Glutamatergic neuron (in vitro differentiated cells): ENCODE measurements at regions not wholly inside any gene's neighbourhood (a gene's known extent, or its start where the extent isn't known, plus 50 kb on each side); places are given as distances from the start of the nearest gene placed in this dataset. TPM values are rescaled to one million over a fixed set of nuclear protein-coding genes. Genes with fewer than 3 reads are reported as not detected.

Experiments used
- DNase-seq: peaks from one replicate; pipeline ENCODE4 v3.0.0; 2022
- H3K27ac Mint-ChIP-seq: one replicate; pipeline ENCODE4 v1.8.0; 2020; ENCODE audit warnings: mild to moderate bottlenecking, mixed read lengths, inconsistent platforms; ENCODE audit not compliant: unreplicated experiment
- H3K27me3 Mint-ChIP-seq: one replicate; pipeline ENCODE4 v1.8.0; 2020; ENCODE audit warnings: mild to moderate bottlenecking, moderate library complexity, mixed read lengths, inconsistent platforms; ENCODE audit not compliant: unreplicated experiment
- H3K36me3 Mint-ChIP-seq: one replicate; pipeline ENCODE4 v1.8.0; 2020; ENCODE audit warnings: mild to moderate bottlenecking, mixed read lengths, inconsistent platforms; ENCODE audit not compliant: unreplicated experiment
- H3K4me1 Mint-ChIP-seq: one replicate; pipeline ENCODE4 v1.8.0; 2020; ENCODE audit warnings: mild to moderate bottlenecking, low read depth, mixed read lengths, inconsistent platforms; ENCODE audit not compliant: unreplicated experiment
- H3K4me3 Mint-ChIP-seq: one replicate; pipeline ENCODE4 v1.8.0; 2020; ENCODE audit warnings: mild to moderate bottlenecking, mixed read lengths, inconsistent platforms; ENCODE audit not compliant: unreplicated experiment
- H3K9me3 Mint-ChIP-seq: one replicate; pipeline ENCODE4 v1.8.0; 2020; ENCODE audit warnings: mild to moderate bottlenecking, moderate library complexity, mixed read lengths, inconsistent platforms; ENCODE audit not compliant: unreplicated experiment
- microRNA-seq: library from miRNA; unstranded; fragments of <30 nt; microRNA quantifications from one replicate; pipeline ENCODE4, GENCODE V29; 2020; ENCODE audit not compliant: unreplicated experiment
- TF ChIP-seq, protein P1 (sequence below): fragments of 200-600 bp; sonication (generic); IDR thresholded peaks from one replicate; pipeline ENCODE4 v1.5.0; 2021; ENCODE audit not compliant: partially characterized antibody, unreplicated experiment

DNA sequence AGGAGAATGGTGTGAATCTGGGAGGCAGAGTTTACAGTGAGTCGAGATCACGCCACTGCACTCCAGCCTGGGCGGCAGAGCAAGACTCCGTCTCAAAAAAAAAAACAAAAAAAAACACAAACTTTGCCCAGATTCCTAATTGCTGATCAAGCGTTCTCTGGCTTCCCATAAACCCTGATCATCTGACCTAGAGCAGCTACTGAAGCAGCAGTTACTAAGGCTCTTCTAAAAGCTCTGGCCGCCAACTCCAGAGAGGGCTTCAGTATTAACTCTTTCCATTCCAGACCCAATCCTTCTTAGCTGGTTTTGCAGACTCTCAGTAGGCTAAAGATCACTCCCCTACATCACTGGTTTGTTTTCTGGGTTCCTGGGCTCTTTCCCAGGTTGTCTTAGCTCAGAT is 201.6 kb downstream of the IGSF11 start:
- Mint-ChIP-seq H3K27ac (no peak overlapping the region), H3K9me3 (no peaks in the 10 kb centered on the region)
- TF ChIP-seq, protein P1, sequence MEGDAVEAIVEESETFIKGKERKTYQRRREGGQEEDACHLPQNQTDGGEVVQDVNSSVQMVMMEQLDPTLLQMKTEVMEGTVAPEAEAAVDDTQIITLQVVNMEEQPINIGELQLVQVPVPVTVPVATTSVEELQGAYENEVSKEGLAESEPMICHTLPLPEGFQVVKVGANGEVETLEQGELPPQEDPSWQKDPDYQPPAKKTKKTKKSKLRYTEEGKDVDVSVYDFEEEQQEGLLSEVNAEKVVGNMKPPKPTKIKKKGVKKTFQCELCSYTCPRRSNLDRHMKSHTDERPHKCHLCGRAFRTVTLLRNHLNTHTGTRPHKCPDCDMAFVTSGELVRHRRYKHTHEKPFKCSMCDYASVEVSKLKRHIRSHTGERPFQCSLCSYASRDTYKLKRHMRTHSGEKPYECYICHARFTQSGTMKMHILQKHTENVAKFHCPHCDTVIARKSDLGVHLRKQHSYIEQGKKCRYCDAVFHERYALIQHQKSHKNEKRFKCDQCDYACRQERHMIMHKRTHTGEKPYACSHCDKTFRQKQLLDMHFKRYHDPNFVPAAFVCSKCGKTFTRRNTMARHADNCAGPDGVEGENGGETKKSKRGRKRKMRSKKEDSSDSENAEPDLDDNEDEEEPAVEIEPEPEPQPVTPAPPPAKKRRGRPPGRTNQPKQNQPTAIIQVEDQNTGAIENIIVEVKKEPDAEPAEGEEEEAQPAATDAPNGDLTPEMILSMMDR, result no peak

DNA sequence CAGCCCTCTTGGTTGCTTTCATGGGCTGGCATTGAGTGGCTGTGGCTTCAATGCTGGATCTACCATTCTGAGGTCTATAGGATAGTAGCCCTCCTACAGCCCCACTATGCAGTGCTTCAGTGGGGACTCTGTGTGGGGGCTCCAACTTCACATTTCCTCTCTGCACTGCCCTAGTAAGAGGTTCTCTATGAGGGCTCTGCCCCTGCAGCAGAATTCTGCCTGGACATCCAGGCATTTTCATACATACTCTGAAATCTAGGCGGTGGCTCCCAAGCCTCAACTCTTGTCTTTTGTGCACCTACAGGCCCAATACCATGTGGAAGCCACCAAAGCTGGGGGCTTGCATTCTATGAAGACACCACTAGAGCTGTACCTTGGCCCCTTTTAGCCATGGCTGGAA is 195.8 kb downstream of the IGSF11 start:
- no peak overlapping the region for H3K4me3 Mint-ChIP-seq
- no peak for DNase-seq
- TF ChIP-seq, protein P1, result no peak
- H3K9me3 Mint-ChIP-seq, result peaks cover 6% of the 10 kb centered on the region
- H3K27me3 Mint-ChIP-seq, result no peaks in the 10 kb centered on the region
- H3K27ac Mint-ChIP-seq, result no peak overlapping the region
- no peaks in the 10 kb centered on the region for H3K4me1 Mint-ChIP-seq
- H3K36me3 Mint-ChIP-seq, result peaks cover 20% of the 10 kb centered on the region

More for the DNA sequence above, 201.6 kb downstream of the IGSF11 start:
- DNase-seq, result no peak
- Mint-ChIP-seq H3K4me1 (no peaks in the 10 kb centered on the region), H3K36me3 (no peaks in the 10 kb centered on the region), H3K4me3 (no peak overlapping the region), H3K27me3 (no peaks in the 10 kb centered on the region)

DNA sequence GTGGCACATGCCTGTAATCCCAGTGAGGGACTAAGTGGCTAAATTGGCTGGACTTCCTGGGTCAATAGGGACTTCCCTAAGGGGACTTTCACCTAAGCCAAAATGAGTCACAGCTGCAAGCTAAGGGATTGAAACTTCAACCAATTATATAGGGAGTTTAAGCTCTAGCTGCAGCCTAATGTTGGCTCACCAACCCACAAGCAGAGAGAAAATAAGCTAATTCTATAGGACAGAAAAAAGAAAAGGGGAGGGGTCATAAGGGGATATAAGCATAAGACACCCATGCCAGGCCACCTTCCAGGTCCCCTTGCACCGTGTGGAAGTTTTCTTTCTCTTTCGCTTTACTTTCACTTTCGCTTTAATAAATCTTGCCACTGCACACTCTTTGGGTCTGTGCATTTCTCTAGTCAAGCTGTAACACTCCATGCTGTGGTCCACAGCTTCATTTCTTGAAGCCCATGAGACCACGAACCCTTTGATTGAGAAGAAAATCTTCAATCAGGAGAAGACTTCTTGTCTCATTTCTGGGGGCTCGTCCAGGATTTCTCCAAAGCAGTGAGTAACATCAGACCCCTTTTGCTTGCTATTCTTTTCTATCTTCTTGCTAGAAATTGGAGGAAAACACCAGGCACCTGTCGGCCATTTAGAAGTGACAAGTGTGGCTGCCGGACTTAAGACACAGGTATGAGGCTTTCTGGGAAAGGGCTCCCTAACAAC is 192.3 kb downstream of the IGSF11 start:
- Mint-ChIP-seq H3K4me3 (no peak overlapping the region), H3K36me3 (peaks cover 20% of the 10 kb centered on the region), H3K27ac (no peak overlapping the region), H3K4me1 (no peaks in the 10 kb centered on the region), H3K9me3 (peaks cover 9% of the 10 kb centered on the region), H3K27me3 (no peaks in the 10 kb centered on the region)
- TF ChIP-seq, protein P1, result no peak
- DNase-seq, result no peak

GRCh38 chr3:118846176-118846575 is 188.5 kb downstream of the IGSF11 start:
- Mint-ChIP-seq H3K4me3 (no peak overlapping the region), H3K9me3 (peaks cover 7% of the 10 kb centered on the region), H3K4me1 (no peaks in the 10 kb centered on the region), H3K27ac (no peak overlapping the region), H3K27me3 (no peaks in the 10 kb centered on the region), H3K36me3 (peaks cover 20% of the 10 kb centered on the region)
- DNase-seq, result no peak
- TF ChIP-seq, protein P1, result no peak

Small RNA genes lying in the stretch of these regions (microRNA-seq; reads per million reads assigned to microRNA genes)
- not detected for gene MIR4447
